ENCODE measurements at regions not wholly inside any gene's neighbourhood (a gene's known extent, or its start where the extent isn't known, plus 50 kb on each side); places are given as distances from the start of the nearest gene placed in this dataset.

DNA sequence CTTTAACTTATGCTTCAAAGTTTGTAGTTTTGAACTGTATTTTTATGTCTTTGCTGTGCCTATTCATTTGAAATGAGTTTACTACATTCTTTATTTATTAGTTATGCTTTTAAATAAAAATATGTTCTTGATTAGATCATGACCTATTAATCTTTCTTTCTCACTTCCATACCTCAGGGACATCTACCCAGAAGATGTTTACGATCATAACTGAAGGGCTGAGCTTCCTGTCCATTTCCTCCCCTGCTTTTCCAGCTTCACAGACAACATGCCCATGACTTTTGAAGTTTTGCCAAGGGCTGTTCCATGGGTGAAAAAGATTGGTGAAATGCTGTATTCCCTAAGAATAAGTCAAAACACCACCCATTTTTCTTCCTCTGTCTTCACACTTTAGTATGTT is 99.7 kb upstream of the DDIT4L start:
- no peak overlapping the region for H3K4me3 ChIP-seq (ENCODE audit: low read depth, low read length)
- DNase-seq (ENCODE audit: low read depth) = no peak
- no peak for TF ChIP-seq CTCF (IDR thresholded peaks at IDR 0.05; ENCODE audit: low read depth, low read length, missing control alignments)

DNA sequence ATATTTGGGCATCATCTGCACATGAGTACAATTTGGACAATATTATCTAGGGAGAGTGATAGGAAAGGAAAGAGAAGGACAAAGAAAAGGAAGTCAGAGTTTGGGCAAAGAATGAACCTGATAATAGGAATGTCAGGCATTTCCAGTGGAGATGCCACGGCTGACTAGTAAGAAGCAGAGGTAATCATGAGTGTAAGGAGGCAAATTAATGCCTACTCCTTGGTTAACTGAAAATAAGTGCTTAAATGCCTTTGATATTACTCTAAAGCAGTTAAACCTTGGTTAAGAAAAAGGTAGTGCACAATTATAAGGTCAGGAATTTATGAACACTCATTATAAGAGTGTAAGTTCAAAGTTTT is 99.2 kb upstream of the DDIT4L start:
- TF ChIP-seq CTCF (IDR thresholded peaks at IDR 0.05; ENCODE audit: low read depth, low read length, missing control alignments) = no peak
- no peak overlapping the region for H3K4me3 ChIP-seq (ENCODE audit: low read depth, low read length)
- DNase-seq (ENCODE audit: low read depth) = no peak

DNA sequence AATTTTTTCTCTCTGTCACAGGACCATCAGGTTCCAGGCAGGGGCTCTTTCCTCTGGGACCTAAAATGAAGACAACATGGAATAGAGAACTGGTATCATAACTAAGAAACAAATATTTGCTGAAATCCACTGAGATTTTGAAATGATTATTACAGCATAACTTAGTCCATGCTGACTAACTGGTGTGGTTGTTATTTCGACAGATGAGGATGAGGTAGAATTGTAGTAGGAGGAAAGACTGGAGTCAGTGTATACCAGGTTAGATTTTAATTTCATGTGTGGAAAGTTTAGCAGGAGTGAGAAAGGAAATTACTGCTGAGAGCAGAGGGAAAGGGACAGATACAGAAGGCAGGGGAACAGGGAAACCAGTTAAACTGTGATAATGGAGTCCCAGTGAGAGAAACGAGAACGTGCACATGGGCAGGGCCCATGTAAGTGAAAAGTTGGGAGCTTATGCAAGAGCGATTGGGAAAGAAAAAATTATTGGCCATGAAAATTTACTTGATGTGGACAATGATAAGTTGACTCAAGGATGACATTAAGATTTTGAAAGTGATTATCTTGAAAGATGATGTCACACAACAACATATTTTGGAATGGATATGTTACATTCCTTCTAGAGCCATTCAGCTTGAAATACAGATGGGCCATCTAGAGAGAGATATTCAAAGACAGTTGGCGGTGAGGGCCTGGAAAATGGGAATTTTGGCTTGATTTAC is 98.7 kb upstream of the DDIT4L start:
- H3K4me3 ChIP-seq (ENCODE audit: low read depth, low read length) = no peak overlapping the region
- no peak for DNase-seq (ENCODE audit: low read depth)
- no peak for TF ChIP-seq CTCF (IDR thresholded peaks at IDR 0.05; ENCODE audit: low read depth, low read length, missing control alignments)

DNA sequence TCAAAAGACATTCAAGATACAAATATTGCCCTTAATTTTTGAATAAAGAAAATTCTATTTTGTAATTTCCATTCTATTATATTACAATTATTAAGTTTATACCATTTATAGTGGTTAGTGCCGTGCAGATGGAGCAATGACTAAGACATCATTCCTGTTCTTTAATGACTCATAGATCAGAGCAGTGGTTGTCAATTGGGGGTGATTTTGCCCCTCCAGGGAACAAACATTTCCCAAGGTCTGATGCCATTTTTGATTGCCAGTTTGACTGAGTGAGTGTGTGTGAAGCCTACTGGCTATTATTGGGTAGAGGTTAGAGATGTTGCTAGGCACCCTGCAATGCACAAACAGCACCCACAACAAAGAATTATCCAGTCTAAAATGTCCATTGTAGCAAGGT is 97.9 kb upstream of the DDIT4L start:
- H3K4me3 ChIP-seq (ENCODE audit: low read depth, low read length) = no peak overlapping the region
- no peak for TF ChIP-seq CTCF (IDR thresholded peaks at IDR 0.05; ENCODE audit: low read depth, low read length, missing control alignments)
- no peak for DNase-seq (ENCODE audit: low read depth)

DNA sequence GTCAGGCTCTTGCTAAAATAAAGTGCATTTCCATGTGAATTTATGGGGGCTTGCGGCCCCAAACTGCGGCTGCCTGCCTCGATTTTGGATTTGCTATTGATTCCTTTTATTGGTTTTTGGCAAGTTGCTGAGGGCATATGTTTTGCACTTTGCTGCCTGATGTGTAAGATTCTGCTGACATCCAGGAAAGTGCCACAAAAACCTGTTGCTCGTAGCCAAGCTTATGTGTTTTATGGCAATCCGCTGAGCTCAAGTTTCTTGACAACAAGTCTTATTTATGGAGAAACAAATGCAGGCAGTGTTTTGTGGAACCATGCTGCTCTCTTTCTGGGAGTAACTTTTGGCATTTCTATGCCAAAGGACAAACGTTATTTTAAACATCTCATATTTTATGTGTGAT is 97.3 kb upstream of the DDIT4L start:
- H3K4me3 ChIP-seq (ENCODE audit: low read depth, low read length) = no peak overlapping the region
- DNase-seq (ENCODE audit: low read depth) = no peak
- TF ChIP-seq CTCF (IDR thresholded peaks at IDR 0.05; ENCODE audit: low read depth, low read length, missing control alignments) = no peak

- TF ChIP-seq CTCF (IDR thresholded peaks at IDR 0.05; ENCODE audit: low read depth, low read length, missing control alignments) = no peak
- DNase-seq (ENCODE audit: low read depth) = no peak
- no peak overlapping the region for H3K4me3 ChIP-seq (ENCODE audit: low read depth, low read length)
These were observed 96.4 kb upstream of the DDIT4L start for GRCh38 chr4:100286636-100287035.

DNA sequence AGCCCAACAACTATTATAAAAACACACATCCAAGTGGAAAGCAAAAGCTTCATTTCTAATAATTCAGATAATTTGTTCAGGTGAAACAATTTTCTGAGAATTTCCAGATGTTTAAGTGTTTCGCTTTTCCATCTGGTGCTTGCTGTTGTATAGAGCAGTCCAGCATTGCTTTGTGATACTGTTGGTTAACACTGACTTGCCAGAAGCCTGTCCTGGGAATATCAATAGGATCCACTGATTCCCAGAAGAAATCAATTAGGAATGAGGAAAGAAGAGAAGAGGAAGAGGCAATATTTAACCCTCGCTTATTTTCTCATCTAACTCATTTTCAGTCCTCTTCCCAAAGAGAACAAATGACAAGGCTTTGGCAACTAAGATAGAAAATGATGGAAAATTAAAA is 94.9 kb upstream of the DDIT4L start:
- H3K4me3 ChIP-seq (ENCODE audit: low read depth, low read length) = no peak overlapping the region
- no peak for TF ChIP-seq CTCF (IDR thresholded peaks at IDR 0.05; ENCODE audit: low read depth, low read length, missing control alignments)
- no peak for DNase-seq (ENCODE audit: low read depth)
